Aorta (tissue), 5 donors: ENCODE measurements at regions not wholly inside any gene's neighbourhood (a gene's known extent, or its start where the extent isn't known, plus 50 kb on each side); places are given as distances from the start of the nearest gene placed in this dataset.

Source experiments
- ATAC-seq: fragments of 200-7000 bp; cut with Tn5 transposase; one replicate; pipeline ENCODE4 v1.9.1; 2022; ENCODE audit warnings: moderate library complexity; ENCODE audit not compliant: low FRiP score
- DNase-seq, 2 donors: peaks; one replicate each; pipeline ENCODE4 v3.0.0-alpha.2; 2020
- H3K27ac ChIP-seq, 2 donors: one replicate each; pipeline ENCODE4 v1.5.1; 2013; ENCODE audit warnings: low read length in 2 of 2, mild to moderate bottlenecking in 2 of 2, moderate library complexity in 2 of 2, control low read depth in 1 of 2, inconsistent platforms in 1 of 2, low read depth in 1 of 2
- H3K27me3 ChIP-seq, 2 donors: one replicate each; pipeline ENCODE4 v1.6.1; 2013; ENCODE audit warnings: control low read depth in 1 of 2, low read length in 1 of 2, mild to moderate bottlenecking in 1 of 2, moderate library complexity in 1 of 2; ENCODE audit not compliant: insufficient read depth in 2 of 2, control insufficient read depth in 1 of 2
- H3K36me3 ChIP-seq, 2 donors: one replicate each; pipeline ENCODE4 v1.6.1; 2013; ENCODE audit warnings: control low read depth in 1 of 2, low read length in 1 of 2, mild to moderate bottlenecking in 1 of 2; ENCODE audit not compliant: insufficient read depth in 2 of 2, control insufficient read depth in 1 of 2
- H3K4me1 ChIP-seq, 2 donors: one replicate each; pipeline ENCODE4 v1.6.1; 2013; ENCODE audit warnings: low read length in 2 of 2, control low read depth in 1 of 2, mild to moderate bottlenecking in 1 of 2, moderate library complexity in 1 of 2; ENCODE audit not compliant: insufficient read depth in 2 of 2, control insufficient read depth in 1 of 2
- H3K4me3 ChIP-seq, 2 donors: one replicate each; pipeline ENCODE4 v1.5.1; 2013; ENCODE audit warnings: low read length in 2 of 2, control low read depth in 1 of 2, mild to moderate bottlenecking in 1 of 2
- H3K9me3 ChIP-seq: one replicate; pipeline ENCODE4 v1.6.1; 2013; ENCODE audit warnings: mild to moderate bottlenecking, low read length; ENCODE audit not compliant: control insufficient read depth
- WGBS, 2 donors: extraction: QIAGEN DNeasy Blood & Tissue Kit; methylation state at CpG; one replicate each; pipeline ENCODE4 v1.1.7; 2013; 5-methylcytosine and 5-hydroxymethylcytosine counted together
- intact Hi-C, 2 donors: fragments of 100-400 bp; cut with DNase I; formaldehyde crosslinking; loops; one replicate each; pipeline versions ENCODE4 v1.14.2 to v1.15.0; 2022
- donor health status: healthy with polysubstance abuse.
- donor health status: Bipolar disorder and iron deficiency.
- donor health status: DM: no; HTN: no; CAD: no.
- donor health status: DM: no; HTN: no; CAD: no.
- donor health status: DM: yes; HTN: yes; CAD: no.

DNA sequence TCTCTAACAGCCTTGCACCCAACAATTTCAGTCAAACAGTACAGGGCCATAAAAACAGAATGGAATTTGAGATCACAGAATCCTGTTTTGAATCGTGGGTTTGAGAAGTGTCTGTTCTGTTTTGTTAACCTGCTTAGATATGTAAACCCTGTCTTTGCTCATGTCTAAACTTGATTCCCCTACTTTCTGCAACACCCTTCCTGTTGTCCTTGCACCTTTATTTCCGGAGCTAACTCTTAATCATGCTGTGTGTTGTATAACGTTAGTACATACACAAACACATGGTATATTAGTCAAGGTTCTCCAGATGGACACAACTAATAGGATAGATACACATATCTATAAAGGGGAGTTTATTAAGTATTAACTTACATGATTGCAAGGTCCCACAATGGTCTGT, 2229.2 kb upstream of the C9orf72 start:
- 74 to 76% methylated on average over 3 of the region's 3 CpGs for WGBS, 2 donors
- no peaks in the 10 kb centered on the region for H3K9me3 ChIP-seq
- DNase-seq (no peak), ATAC-seq (no peak)
- H3K27me3 ChIP-seq, result no peaks in the 10 kb centered on the region
- no peak overlapping the region for H3K4me3 ChIP-seq
- no peak overlapping the region for H3K27ac ChIP-seq
- no peaks in the 10 kb centered on the region for H3K36me3 ChIP-seq
- no peaks in the 10 kb centered on the region for H3K4me1 ChIP-seq
- intact Hi-C loops, result no loop called here

- H3K9me3 ChIP-seq, result no peaks in the 10 kb centered on the region
- DNase-seq (no peak), ATAC-seq (no peak)
- H3K4me3 ChIP-seq, result no peak overlapping the region
- WGBS, 2 donors, result 45 to 59% methylated on average over 3 of the region's 3 CpGs
- intact Hi-C loops, result no loop called here
- no peaks in the 10 kb centered on the region for H3K27me3 ChIP-seq
- H3K36me3 ChIP-seq, result no peaks in the 10 kb centered on the region
- H3K27ac ChIP-seq, result no peak overlapping the region
- no peaks in the 10 kb centered on the region for H3K4me1 ChIP-seq
These were observed 2233.8 kb upstream of the C9orf72 start for GRCh38 chr9:29806937-29807618.

- no peak overlapping the region for H3K27ac ChIP-seq
- no peak overlapping the region for H3K4me3 ChIP-seq
- H3K9me3 ChIP-seq, result peaks cover 1% of the 10 kb centered on the region
- ATAC-seq, result no peak
- no peaks in the 10 kb centered on the region for H3K27me3 ChIP-seq
- intact Hi-C loops, result no loop called here
- 77 to 78% methylated on average over 6 of the region's 6 CpGs for WGBS, 2 donors
- H3K4me1 ChIP-seq, result no peaks in the 10 kb centered on the region
- no peak for DNase-seq
- no peaks in the 10 kb centered on the region for H3K36me3 ChIP-seq
These were observed 2243.8 kb upstream of the C9orf72 start for GRCh38 chr9:29816954-29817703.

GRCh38 chr9:29822458-29822857, 2249.2 kb upstream of the C9orf72 start:
- ATAC-seq (no peak), DNase-seq (no peak)
- no peaks in the 10 kb centered on the region for H3K4me1 ChIP-seq
- 14 to 20% methylated on average over 3 of the region's 3 CpGs for WGBS, 2 donors
- no peak overlapping the region for H3K4me3 ChIP-seq
- no peaks in the 10 kb centered on the region for H3K27me3 ChIP-seq
- peaks cover 1% of the 10 kb centered on the region for H3K9me3 ChIP-seq
- intact Hi-C loops, result no loop called here
- no peak overlapping the region for H3K27ac ChIP-seq
- H3K36me3 ChIP-seq, result no peaks in the 10 kb centered on the region

DNA sequence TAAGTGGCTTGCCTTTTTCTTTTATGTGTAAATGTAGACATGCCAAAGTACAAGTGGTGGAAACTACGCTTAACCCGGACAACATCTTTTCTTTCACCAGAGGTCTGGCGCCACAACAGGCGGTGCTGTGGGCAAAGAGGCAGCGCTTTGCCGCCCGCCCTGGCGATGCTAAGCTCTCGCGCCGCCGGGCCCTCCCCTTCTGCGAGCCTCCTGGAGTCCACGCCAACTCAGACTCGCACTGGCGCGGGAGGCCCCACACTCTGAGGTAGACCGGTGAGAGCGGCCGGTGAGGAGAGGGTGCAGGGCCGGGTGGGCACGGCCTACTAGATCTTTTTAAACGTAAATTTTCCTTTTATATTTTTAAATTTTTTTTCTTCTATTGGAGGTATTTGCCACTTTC, 2253.1 kb upstream of the C9orf72 start:
- Histone ChIP-seq H3K27ac (no peak overlapping the region), H3K36me3 (no peaks in the 10 kb centered on the region), H3K4me1 (no peaks in the 10 kb centered on the region), H3K27me3 (no peaks in the 10 kb centered on the region), H3K9me3 (no peaks in the 10 kb centered on the region), H3K4me3 (no peak overlapping the region)
- DNase-seq (no peak), ATAC-seq (no peak)
- WGBS, 2 donors, result 97 to 98% methylated on average over 23 of the region's 23 CpGs
- intact Hi-C loops, result no loop called here

DNA sequence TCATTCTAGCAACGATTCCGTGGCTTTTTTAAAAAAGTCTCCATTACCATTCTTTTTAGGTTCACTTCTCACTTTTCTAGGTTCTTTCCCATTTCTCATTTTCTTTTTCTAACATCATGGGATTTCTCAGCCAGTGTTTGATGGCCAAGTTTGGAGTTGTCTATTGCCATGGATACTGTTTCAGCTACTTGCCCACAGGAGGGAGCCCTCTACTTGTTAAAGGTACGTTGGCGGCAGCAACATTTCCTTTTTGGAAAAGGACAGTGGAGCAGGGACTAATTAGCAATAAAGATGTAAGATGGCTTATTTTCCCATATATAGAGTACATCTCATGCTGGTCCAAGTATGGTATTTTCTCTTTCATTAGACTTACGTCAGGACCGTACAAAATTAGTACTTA, 2257.5 kb upstream of the C9orf72 start:
- ATAC-seq, result no peak

DNA sequence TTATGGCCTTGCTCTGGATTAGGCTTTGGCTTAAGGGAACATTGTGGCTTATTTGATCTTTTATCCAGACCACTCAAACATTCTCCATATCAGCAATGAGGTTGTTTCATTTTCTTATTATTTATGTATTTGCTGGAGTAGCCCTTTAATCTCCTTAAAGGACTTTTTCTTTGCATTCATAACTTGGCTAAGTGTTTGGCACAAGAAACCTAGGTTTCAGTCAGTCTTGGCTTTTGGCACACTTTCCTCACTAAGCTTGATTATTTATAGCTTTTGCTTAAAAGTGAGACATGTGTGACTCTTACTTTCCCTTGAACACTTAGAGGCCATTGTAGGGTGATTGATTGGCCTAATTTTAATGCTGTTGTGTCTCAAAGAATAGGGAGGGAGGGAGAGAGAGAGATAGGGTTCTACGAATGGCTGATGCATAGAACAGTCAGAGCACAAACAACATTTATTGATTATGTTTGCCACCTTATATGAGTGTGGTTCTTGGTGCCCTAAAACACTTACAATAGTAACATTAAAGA, 2265.3 kb upstream of the C9orf72 start:
- Histone ChIP-seq H3K4me3 (no peak overlapping the region), H3K27me3 (no peaks in the 10 kb centered on the region), H3K4me1 (no peaks in the 10 kb centered on the region), H3K27ac (no peak overlapping the region), H3K36me3 (no peaks in the 10 kb centered on the region), H3K9me3 (no peaks in the 10 kb centered on the region)
- ATAC-seq, result no peak
- intact Hi-C loops, result no loop called here
- DNase-seq, result no peak
- WGBS, 2 donors, result 9 to 11% methylated on average over 1 of the region's 1 CpG

More for the DNA sequence above, 2257.5 kb upstream of the C9orf72 start:
- Histone ChIP-seq H3K4me3 (no peak overlapping the region), H3K27ac (no peak overlapping the region), H3K4me1 (no peaks in the 10 kb centered on the region), H3K36me3 (no peaks in the 10 kb centered on the region), H3K27me3 (no peaks in the 10 kb centered on the region), H3K9me3 (no peaks in the 10 kb centered on the region)
- DNase-seq, result no peak
- 12 to 19% methylated on average over 6 of the region's 6 CpGs for WGBS, 2 donors
- intact Hi-C loops, result no loop called here

DNA sequence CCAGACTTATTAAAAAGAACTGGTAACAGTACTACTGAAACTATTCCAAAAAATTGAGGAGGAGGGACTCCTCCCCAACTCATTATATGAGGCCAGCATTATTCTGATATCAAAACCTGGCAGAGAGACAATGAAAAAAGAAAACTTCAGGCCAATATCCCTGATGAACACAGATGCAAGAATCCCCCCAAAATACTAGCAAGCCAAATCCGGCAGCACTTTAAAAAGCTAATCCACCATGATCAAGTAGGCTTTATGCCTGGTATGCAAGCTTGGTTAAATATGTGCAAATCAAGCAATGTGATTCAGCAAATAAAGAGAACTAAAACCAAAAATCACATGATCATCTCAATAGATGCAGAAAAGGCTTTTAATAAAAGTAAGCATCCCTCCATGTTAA, 2271.0 kb upstream of the C9orf72 start:
- DNase-seq (no peak), ATAC-seq (no peak)
- no peak overlapping the region for H3K4me3 ChIP-seq
- H3K27me3 ChIP-seq, result no peaks in the 10 kb centered on the region
- H3K4me1 ChIP-seq, result no peaks in the 10 kb centered on the region
- H3K9me3 ChIP-seq, result no peaks in the 10 kb centered on the region
- intact Hi-C loops, result no loop called here
- H3K36me3 ChIP-seq, result no peaks in the 10 kb centered on the region
- no peak overlapping the region for H3K27ac ChIP-seq
- 82 to 84% methylated on average over 1 of the region's 1 CpG for WGBS, 2 donors

- H3K27ac ChIP-seq, result no peak overlapping the region
- no peak overlapping the region for H3K4me3 ChIP-seq
- H3K9me3 ChIP-seq, result no peaks in the 10 kb centered on the region
- DNase-seq, result no peak
- no peaks in the 10 kb centered on the region for H3K4me1 ChIP-seq
- 33 to 41% methylated on average over 1 of the region's 1 CpG for WGBS, 2 donors
- no peaks in the 10 kb centered on the region for H3K27me3 ChIP-seq
- intact Hi-C loops, result no loop called here
- H3K36me3 ChIP-seq, result no peaks in the 10 kb centered on the region
- no peak for ATAC-seq
These were observed 2277.4 kb upstream of the C9orf72 start for GRCh38 chr9:29850664-29851063.
